Endothelial cell of umbilical vein (primary cell): ENCODE measurements at regions not wholly inside any gene's neighbourhood (a gene's known extent, or its start where the extent isn't known, plus 50 kb on each side); places are given as distances from the start of the nearest gene placed in this dataset.

Experiments used
- BruUV-seq: library from RNA; stranded (reverse); fragments of 400-500 nt; replicated peaks from 2 replicates; lab custom pipeline; 2021; lab: Mats Ljungman, UMichigan
- CTCF ChIA-PET: fragments of 300-600, 350-600 bp; sonication (Branson Sonifier 250); formaldehyde crosslinking; loops from one replicate; lab custom pipeline; 2021; ENCODE audit warnings: antibody characterized with exemption, inconsistent platforms; lab: Charles Lee
- POLR2A ChIA-PET: fragments of 300-600, 350-600 bp; sonication (Branson Sonifier 250); formaldehyde crosslinking; loops from one replicate; lab custom pipeline; 2021; ENCODE audit warnings: antibody characterized with exemption, inconsistent platforms; lab: Charles Lee
- DNase-seq: peaks from one replicate; pipeline ENCODE4 v3.0.0-alpha.2; 2011; ENCODE audit warnings: low read depth, low spot score
- FAIRE-seq: peaks from 2 replicates; lab custom pipeline; 2011; peaks lifted over from hg19 to GRCh38; lab: Jason Lieb, UNC
- H2AFZ ChIP-seq: 2 replicates; pipeline ENCODE4 v1.6.0; 2012; ENCODE audit warnings: low read depth, low read length, control low read depth, inconsistent platforms
- H3K27ac ChIP-seq: 2 replicates; pipeline ENCODE4 v1.5.1; 2011; ENCODE audit warnings: low read depth, mild to moderate bottlenecking, control low read depth, low read length, moderate library complexity; ENCODE audit not compliant: insufficient read depth
- H3K27me3 ChIP-seq, 2 experiments: 2 replicates each; pipeline versions ENCODE4 v1.6.0 to v1.6.1; 2011; ENCODE audit warnings: low read length in 2 of 2, mixed read lengths in 1 of 2; ENCODE audit not compliant: control insufficient read depth in 2 of 2, insufficient read depth in 2 of 2
- H3K36me3 ChIP-seq, 2 experiments: 2 replicates in 1 of 2; 3 replicates in 1 of 2; pipeline ENCODE4 v1.5.1; 2011; ENCODE audit warnings: low read length in 2 of 2, mild to moderate bottlenecking in 1 of 2, moderate library complexity in 1 of 2; ENCODE audit not compliant: control insufficient read depth in 2 of 2, insufficient read depth in 2 of 2; ENCODE audit errors: extremely low read depth in 1 of 2
- H3K4me1 ChIP-seq: 3 replicates; pipeline ENCODE4 v1.5.1; 2011; ENCODE audit warnings: mild to moderate bottlenecking, low read length; ENCODE audit not compliant: control insufficient read depth, insufficient read depth; ENCODE audit errors: extremely low read depth
- H3K4me2 ChIP-seq: 2 replicates; pipeline ENCODE4 v1.6.1; 2011; ENCODE audit warnings: low read length, control low read depth, mixed read lengths; ENCODE audit not compliant: insufficient read depth
- H3K4me3 ChIP-seq, 3 experiments: fragments of 200-600 bp in 1 of 3; sonication (generic), shearing (Covaris generic) in 1 of 3; replicated peaks in 1 of 3; 2 replicates each; pipeline ENCODE4 v1.5.1; 2011 to 2016; ENCODE audit warnings: control low read depth in 3 of 3, low read length in 3 of 3, mild to moderate bottlenecking in 2 of 3, inconsistent platforms in 1 of 3, low read depth in 1 of 3, moderate library complexity in 1 of 3; ENCODE audit not compliant: insufficient read depth in 1 of 3
- H3K79me2 ChIP-seq: 2 replicates; pipeline ENCODE4 v1.6.0; 2012; ENCODE audit warnings: low read length, inconsistent platforms; ENCODE audit not compliant: control insufficient read depth, insufficient read depth
- H3K9ac ChIP-seq: replicated peaks from 2 replicates; pipeline ENCODE3; 2011; ENCODE audit warnings: low read length, control low read depth; ENCODE audit not compliant: insufficient read depth; ENCODE audit errors: extremely low read depth
- H3K9me1 ChIP-seq: replicated peaks from 3 replicates; pipeline ENCODE4 v1.6.0; 2011; ENCODE audit warnings: mild to moderate bottlenecking, low read length; ENCODE audit not compliant: control insufficient read depth, insufficient read depth; ENCODE audit errors: extremely low read depth
- H3K9me3 ChIP-seq: replicated peaks from 2 replicates; pipeline ENCODE4 v1.5.1; 2012; ENCODE audit warnings: low read length, inconsistent platforms; ENCODE audit not compliant: control insufficient read depth, insufficient read depth
- H4K20me1 ChIP-seq: replicated peaks from 2 replicates; pipeline ENCODE3; 2011; ENCODE audit warnings: mild to moderate bottlenecking, low read length; ENCODE audit not compliant: control insufficient read depth, insufficient read depth; ENCODE audit errors: extremely low read depth
- EZH2 ChIP-seq: IDR thresholded peaks from 2 replicates; pipeline ENCODE4 v1.6.1; 2012; ENCODE audit warnings: borderline replicate concordance, low read depth, mild to moderate bottlenecking, moderate library complexity, low read length, inconsistent platforms; ENCODE audit not compliant: severe bottlenecking
- FOS ChIP-seq: IDR thresholded peaks from 2 replicates; pipeline ENCODE4 v1.6.1; 2011; ENCODE audit warnings: mild to moderate bottlenecking, low read length, moderate library complexity, borderline replicate concordance; ENCODE audit not compliant: insufficient read depth
- GATA2 ChIP-seq: IDR thresholded peaks from 2 replicates; pipeline ENCODE4 v1.7.0; 2011; ENCODE audit warnings: low read depth, mild to moderate bottlenecking, moderate library complexity, mixed read lengths, low read length; ENCODE audit not compliant: insufficient read length, insufficient read depth
- JUN ChIP-seq: IDR thresholded peaks from 2 replicates; pipeline ENCODE4 v1.6.1; 2011; ENCODE audit warnings: borderline replicate concordance, low read depth; ENCODE audit not compliant: insufficient read length, insufficient read depth
- MYC ChIP-seq: IDR thresholded peaks from one replicate; pipeline ENCODE4 v1.6.1; 2011; ENCODE audit warnings: mild to moderate bottlenecking, low read depth, low read length
- POLR2A ChIP-seq: IDR thresholded peaks from 2 replicates; pipeline ENCODE4 v1.6.1; 2012; ENCODE audit warnings: low read depth, mild to moderate bottlenecking, control low read depth, low read length
- POLR2AphosphoS5 ChIP-seq: IDR thresholded peaks from 2 replicates; pipeline ENCODE4 v1.6.1; 2012; ENCODE audit warnings: low read depth, mild to moderate bottlenecking, control low read depth, low read length, moderate library complexity; ENCODE audit not compliant: insufficient read depth
- dilution Hi-C: fragments of 300-500 bp; cut with MboI; formaldehyde crosslinking; loops from one replicate; pipeline ENCODE4 v1.15.0; 2019; ENCODE audit warnings: low sequenced_read_pairs; ENCODE audit not compliant: extremely low pct_ligation_motif_present
- intact Hi-C: fragments of 100-400 bp; cut with micrococcal nuclease; formaldehyde crosslinking; loops from one replicate; pipeline ENCODE4 v1.10.0; 2022

DNA sequence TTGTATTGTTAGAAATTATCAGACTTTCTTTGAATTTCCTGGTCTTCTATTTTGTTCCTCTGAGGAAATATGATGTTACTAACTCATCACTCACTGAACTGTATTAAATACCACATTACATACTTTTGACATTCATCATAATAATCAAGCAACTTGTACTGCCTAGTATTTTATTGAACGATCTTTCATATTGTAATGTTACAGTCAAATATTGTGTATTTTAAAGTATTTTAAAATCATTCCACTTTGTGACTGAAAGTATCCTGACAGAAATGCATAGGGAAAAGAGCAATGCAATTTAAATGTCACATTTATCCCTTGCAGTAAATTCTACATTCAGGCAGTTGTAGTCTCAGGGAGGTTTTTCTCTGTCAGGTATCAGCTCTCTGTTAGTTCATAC, 1557.4 kb downstream of the CDH8 start:
- H3K4me1 ChIP-seq: no peaks in the 10 kb centered on the region
- no peak for DNase-seq
- no peak overlapping the region for H3K4me2 ChIP-seq
- intact Hi-C loops (no loop called here), dilution Hi-C loops (no loop called here)
- H3K36me3 ChIP-seq: no peaks in the 10 kb centered on the region
- H3K9ac ChIP-seq: no peak overlapping the region
- no peak overlapping the region for H2AFZ ChIP-seq
- no peaks in the 10 kb centered on the region for H3K9me1 ChIP-seq
- H3K79me2 ChIP-seq: no peaks in the 10 kb centered on the region
- no peak overlapping the region for H3K4me3 ChIP-seq
- no peak overlapping the region for H3K27ac ChIP-seq
- H3K9me3 ChIP-seq: no peaks in the 10 kb centered on the region
- ChIA-PET POLR2A (no interaction called here), CTCF (no interaction called here)
- TF ChIP-seq EZH2 (no peak), FOS (no peak), POLR2A (no peak), JUN (no peak), GATA2 (no peak), MYC (no peak)
- no peak for FAIRE-seq
- BruUV-seq: no TSS peak
- H3K27me3 ChIP-seq: no peaks in the 10 kb centered on the region
- no peaks in the 10 kb centered on the region for H4K20me1 ChIP-seq

- no peaks in the 10 kb centered on the region for H3K79me2 ChIP-seq
- FAIRE-seq: no peak
- H3K4me2 ChIP-seq: no peak overlapping the region
- H2AFZ ChIP-seq: no peak overlapping the region
- H3K4me1 ChIP-seq: no peaks in the 10 kb centered on the region
- H3K36me3 ChIP-seq: no peaks in the 10 kb centered on the region
- H3K27ac ChIP-seq: no peak overlapping the region
- no peak for TF ChIP-seq POLR2AphosphoS5
- no peaks in the 10 kb centered on the region for H3K27me3 ChIP-seq
- no peak for DNase-seq
- H3K9me1 ChIP-seq: no peaks in the 10 kb centered on the region
- CTCF ChIA-PET: no interaction called here
- POLR2A ChIA-PET: no interaction called here
- H3K9me3 ChIP-seq: no peaks in the 10 kb centered on the region
- intact Hi-C loops: no loop called here
- dilution Hi-C loops: no loop called here
- H4K20me1 ChIP-seq: no peaks in the 10 kb centered on the region
- H3K4me3 ChIP-seq: no peak overlapping the region
- no TSS peak for BruUV-seq
- H3K9ac ChIP-seq: no peak overlapping the region
These were observed 1572.3 kb downstream of the CDH8 start for GRCh38 chr16:60463986-60464385.
